Vagina (tissue), 2 donors: ENCODE measurements at regions not wholly inside any gene's neighbourhood (a gene's known extent, or its start where the extent isn't known, plus 50 kb on each side); places are given as distances from the start of the nearest gene placed in this dataset.

Experiments used
- CTCF ChIP-seq, 3 experiments: fragments of 450-650 bp in 2 of 3; fragments of 200-600 bp in 1 of 3; sonication (generic) in 1 of 3; IDR thresholded peaks; one replicate each; pipeline ENCODE4 v1.5.1; 2017 to 2019; ENCODE audit warnings: antibody characterized with exemption in 3 of 3, mild to moderate bottlenecking in 2 of 3, moderate library complexity in 2 of 3
- POLR2AphosphoS5 ChIP-seq, 2 donors: sonication (generic); formaldehyde crosslinking; IDR thresholded peaks; one replicate each; pipeline ENCODE4 v1.9.0; 2017; ENCODE audit warnings: antibody characterized with exemption in 2 of 2, mild to moderate bottlenecking in 2 of 2, low read depth in 1 of 2; ENCODE audit not compliant: insufficient read depth in 1 of 2

- no peak for TF ChIP-seq POLR2AphosphoS5 (IDR thresholded peaks at IDR 0.05; ENCODE audit: insufficient read depth in 1 of 2, low read depth in 1 of 2)
- no peak for TF ChIP-seq CTCF (IDR thresholded peaks at IDR 0.05)
Measured at GRCh38 chr2:107255744-107256143, 369.8 kb upstream of the ST6GAL2 start.
